NCI-H526 treated with DMSO at 0.1 percent for 48 hours (cell line): ENCODE measurements at regions not wholly inside any gene's neighbourhood (a gene's known extent, or its start where the extent isn't known, plus 50 kb on each side); places are given as distances from the start of the nearest gene placed in this dataset.

Experiments
- DNase-seq: peaks from one replicate; lab custom pipeline; 2025; lab: John Stamatoyannopoulos, UW

DNA sequence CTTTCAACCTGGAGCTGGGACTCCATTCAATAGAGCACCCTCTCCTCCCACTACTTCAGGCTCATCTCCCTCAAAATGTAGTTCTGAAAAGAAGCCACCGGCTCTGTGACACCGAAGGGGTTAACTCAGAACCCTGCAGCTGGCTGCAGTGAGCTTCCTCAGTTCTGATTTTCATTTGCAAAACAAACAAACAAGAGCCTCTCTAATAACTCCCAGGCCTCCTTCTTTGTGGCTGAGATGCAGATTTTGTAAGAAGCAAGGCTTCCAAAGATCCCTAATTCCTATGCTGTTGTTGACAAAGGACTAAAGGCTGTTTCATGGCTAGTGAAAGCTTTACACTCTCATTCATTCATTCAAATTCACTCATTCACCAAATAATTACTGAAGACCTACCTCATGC is 333.4 kb upstream of the TBX3 start:
- DNase-seq = no peak

DNA sequence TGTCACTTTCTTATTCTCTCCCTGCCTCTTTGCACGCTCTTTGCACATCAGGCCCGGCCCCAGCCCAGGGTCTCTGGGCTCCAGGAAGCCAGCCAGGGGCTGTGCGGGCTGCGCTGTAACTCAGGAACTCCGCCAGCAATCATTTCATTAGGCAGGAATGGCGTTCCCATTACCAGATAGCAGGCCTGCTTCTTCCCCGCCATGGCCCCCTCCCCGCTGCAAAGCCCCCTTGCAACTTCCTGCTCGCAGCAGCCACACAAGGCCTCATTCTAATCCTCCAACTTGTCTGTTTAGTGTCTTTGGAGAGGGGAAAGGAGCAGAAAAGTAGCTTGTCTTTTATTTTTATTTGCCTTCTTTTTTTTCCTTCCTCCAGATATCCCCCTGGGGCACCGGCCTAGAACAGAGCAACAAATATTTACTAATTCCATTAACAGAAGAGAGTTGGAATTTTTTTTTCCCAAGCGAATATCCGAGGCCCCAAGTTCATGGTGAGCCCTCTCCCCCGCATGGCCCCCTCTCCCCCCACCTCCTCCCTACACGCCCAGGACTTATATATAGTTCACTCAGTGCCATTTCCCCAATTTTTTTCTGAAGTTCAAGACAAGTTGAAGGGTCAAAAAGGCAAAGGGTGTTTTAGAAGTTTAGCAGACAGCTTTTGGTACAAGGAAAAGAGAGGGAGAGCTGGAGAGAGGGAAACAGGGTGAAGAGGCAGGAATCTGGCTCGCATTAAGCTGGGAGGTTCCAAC is 329.4 kb upstream of the TBX3 start:
- no peak for DNase-seq

DNA sequence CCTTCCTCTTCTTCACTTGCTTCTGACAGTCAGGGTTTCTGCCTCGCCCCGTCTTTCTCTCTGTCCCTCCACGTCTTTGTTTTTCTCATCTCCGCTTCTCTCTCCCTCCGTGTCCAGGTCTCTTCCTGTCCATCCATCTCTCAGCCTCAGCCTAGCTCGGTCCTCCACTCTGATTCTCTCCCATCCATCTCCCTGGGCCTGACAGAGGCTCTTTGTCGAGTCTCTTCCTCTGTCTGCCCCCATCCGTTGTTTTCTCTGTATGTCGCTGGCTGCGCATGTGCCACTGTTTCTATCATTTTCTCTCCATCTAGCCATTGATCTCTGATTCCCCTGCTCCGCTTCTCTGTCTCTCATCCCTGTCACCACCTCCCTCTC is 328.9 kb upstream of the TBX3 start:
- no peak for DNase-seq

DNA sequence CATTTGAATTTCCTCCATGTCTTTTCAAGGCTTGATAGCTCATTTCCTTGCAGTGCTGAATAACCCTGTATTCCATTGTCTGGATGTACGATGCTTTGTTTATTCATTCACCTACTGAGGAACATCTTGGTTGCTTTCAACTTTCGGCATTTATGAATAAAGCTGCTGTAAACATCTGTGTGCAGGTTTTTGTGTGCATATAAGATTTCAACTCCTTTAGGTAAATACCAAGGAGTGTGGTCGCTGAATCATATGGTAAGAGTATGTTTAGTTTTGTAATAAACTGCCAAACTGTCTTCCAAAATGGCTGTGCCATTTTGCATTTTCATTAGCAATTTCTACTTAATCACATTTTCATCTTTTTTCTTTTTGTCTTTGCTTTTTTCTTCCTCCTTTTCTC is 327.7 kb upstream of the TBX3 start:
- no peak for DNase-seq

DNA sequence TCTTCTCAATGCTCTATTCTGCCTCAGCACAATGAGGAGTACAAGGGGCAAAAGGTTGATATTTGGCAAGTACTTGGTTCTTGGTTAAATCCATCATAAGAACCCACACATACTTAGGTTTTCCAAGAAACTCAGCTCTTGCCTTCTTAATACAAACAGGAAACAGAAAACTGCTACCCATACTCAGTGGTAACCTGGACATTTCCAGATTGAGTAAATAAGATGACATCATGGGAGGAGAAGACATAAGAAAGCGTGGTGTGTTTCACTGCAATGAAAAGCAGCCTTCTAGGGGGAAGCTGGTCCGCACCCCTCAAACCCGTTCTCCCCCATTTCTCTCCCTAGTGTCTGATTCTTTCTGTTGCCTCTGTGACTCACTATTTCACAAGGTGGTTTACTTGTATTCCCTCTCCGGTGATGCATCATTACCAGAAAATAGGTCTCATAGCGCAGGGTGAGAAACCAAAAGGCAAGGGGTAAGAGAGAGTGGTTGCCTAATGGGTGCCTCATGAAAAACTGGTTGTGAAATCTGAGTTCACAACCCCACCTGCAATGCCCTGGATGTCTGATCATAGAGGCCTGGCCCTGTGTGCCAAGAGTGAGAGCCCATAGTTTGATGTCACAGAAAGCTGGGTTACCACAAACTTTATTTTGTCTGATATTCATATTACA is 326.5 kb upstream of the TBX3 start:
- DNase-seq = no peak

DNA sequence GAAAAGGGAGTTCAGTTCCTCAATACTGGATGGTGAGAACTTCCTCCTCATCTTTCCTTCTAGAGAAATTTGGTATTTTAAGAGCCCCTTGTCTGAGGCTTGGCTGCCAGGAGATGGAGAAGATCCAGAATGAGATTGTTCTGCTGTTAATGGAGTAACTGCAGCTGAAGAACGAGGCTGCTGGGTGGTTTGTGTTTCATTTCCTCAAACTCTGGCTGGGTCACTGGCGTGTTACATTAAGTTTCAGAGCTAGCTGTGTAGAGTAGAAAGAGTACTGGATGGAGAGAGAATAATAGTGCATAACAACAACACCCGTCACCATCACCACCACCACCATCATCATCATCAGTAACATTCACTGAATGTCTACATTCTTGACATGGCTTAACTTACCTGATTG is 325.0 kb upstream of the TBX3 start:
- DNase-seq = no peak

DNA sequence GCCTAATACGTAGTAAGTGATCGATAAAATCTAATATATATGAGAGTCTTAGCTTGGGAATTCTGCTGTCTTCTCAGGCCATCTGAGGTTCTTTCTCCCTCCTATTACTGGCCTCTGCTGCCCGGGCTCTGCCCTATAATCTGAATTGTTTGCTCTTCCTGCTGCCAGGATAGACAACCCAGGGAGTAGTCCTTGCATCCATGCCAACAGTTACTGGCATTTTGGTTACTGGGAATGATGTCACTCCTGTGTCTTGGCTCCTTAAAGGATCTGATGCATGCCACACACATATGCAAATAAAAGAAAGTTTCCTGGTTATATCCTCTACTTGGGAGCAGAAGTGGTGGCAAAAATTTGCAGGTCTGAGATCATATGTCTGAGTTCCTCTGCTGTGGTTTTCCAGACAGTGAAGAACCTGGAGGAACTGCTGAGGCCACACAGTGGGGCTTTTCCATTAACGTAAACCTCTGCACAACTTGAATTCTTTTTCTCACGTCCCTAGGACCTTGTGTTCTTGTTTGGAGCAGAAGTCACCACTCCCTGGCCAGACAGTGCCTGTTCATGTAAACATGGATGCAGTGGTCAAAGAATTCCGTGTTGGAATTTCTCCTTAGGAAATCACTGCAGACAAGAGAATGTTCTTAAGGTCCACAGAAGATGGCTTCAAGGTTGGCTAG is 320.6 kb upstream of the TBX3 start:
- no peak for DNase-seq

DNA sequence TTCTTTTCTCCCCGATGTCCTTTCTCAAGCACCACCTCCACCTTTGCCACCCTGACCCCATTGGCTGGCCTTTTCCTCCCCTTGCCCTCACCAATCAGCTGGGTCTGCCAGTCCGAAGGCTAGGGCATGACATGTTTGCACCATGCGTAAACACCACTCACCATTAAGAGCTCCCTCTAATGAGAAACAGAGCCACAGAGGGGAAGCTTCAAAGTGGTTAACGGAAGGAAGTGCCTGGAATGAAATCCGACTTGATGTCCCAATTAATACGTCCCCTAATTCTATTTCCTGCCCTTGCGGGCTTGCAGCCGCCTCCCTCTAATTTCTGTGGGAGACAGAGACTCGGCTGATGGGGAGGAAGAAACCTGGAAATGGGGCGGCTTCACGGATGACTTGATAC is 318.5 kb upstream of the TBX3 start:
- no peak for DNase-seq

DNA sequence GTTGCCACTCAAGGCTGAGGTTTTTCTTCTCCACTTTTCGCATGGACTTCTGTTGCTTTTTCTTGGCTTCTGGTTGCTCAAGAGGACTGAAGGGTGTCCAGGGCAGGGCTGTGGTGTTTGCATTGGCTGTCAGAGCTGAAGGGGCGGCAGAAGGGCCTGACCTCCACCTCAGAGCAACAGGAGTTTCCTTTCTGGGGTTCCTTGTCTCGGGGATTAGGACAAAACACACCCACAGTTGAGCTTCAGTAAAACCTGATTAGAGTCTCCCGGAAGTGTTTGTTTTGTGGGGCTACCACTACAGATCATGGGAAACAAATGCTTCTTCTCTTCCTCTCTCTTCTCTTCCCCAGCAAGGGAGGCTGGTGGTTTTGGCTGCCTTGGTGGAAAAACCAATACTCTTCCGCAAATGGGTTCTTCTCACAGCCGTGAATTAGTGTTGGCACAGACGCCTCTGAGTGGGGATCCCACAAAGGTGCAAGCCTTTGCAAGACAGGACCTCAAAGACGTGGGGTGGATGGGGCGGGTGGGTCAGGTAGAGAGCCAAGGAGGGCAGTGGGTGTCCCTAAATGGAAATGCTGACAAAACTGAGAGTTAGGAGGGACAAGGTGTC is 317.7 kb upstream of the TBX3 start:
- DNase-seq = no peak

DNA sequence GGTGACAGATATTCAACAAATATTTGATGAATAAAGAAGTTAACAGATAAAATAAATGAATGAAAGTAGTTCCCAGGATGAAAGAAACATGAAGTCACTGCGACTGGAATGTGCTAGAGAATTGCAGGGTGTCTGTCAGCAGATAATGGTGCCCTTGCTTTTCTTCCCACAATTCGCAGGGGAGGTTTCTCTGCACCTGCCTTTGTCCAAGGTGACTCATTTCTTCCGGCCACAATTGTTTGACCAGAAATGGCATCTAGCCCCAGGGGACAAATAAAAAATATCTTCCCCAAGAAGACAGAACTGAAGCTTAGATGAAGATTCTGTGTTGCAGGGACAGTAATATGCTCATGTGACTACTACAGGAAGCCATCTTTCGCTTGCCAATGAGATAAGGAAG is 316.1 kb upstream of the TBX3 start:
- no peak for DNase-seq

DNA sequence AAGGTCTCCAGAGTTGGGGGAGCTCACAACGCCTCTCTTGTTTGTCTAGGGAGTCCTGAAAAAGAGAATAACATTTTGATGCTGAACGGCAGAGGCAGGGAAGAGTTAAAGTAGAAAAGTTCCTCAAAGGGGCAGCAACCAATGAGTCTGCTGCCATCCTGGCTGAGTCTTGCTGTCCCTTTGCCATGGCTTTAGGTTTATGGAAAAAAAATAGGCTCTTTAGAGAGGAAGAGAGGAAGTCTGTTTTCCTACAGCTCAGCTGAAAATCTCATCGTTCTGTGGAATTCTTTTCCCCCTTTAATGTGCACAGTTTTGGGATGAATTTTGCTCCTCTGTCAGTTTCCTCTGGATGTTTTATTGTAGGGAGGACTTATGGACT is 314.8 kb upstream of the TBX3 start:
- no peak for DNase-seq

DNA sequence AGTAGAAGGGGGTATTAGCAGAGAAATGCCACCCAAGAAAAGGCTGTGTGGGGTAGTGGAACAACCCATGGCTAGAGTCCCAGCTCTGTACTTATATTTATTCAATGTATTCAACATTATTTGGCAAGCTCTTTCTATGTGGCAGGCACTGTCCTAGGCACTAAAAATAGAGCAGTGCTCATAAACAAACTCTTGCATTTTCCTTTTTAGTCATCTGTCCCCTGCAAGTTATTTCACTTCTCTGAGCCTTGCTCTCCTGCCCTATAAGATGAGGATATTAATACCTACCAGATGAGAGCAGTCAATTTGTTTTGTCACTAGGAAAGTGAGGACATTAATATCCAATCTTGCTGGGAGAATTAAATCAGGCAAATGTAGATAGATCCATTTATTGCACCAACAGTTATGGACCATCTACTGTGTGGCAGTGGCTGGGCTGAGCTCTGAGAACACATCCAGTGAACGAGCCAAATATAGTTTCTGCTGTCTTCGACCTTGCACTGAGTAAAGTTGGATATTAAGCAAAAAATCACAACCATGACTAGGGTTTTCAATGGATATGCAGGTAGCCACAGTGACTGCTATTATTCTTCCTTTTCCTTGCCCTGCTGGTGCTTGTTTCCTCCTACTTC is 314.3 kb upstream of the TBX3 start:
- no peak for DNase-seq

DNA sequence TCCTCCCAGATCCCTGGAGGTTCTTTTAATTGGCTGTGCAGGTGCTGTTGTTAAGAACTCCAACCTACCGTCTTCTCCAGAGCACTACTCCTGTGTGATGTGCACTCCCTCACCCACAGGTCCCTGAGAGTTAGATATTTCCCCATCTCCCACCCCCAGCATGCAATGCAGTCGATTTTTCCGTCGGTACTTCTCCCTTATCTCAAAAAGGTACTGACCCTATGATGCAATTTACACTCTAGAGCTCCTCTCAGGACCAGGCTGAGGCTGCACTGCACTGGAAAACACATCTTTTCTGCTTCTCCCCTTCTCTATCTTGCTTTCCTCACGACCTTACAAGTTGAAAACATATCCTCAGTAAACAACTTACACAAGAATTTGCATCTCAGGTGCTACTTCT is 312.4 kb upstream of the TBX3 start:
- DNase-seq = no peak

DNA sequence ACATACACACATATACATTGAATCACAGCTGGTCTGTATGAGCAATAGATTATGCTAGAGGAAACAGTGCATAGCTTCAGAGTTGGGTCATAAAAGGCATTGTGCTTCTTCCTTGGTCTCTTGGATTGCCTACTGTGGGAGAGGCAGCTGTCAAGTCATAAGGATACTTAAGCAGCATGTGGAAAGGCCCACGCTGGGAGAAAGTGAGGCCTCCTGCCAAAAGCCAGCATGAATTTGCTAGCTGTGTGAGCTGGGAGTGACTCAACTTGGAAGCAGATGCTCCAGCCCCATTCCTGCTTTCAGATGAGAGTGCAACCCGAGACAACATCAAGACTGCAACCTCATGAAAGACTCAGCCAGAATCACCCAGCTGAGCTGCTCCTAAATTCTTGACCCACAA is 311.9 kb upstream of the TBX3 start:
- no peak for DNase-seq

DNA sequence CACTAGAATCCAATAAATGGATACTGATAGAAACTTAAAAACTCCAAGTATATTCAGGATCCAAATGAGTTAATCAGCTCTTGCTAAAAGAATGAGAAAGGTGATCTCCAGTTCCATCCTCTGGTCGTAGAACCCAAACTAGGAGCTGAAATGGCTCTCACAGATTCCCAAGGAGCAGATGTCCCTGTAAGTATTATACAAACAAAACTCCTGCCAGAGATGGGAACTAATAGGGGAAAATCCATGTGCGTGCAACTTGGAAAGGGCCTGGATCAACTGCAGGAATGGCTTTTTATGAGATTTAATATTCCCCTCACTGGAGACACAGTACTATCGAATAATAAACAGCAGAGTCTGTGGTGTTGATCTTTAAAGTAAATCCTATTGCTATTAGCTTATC is 309.2 kb upstream of the TBX3 start:
- DNase-seq = no peak

DNA sequence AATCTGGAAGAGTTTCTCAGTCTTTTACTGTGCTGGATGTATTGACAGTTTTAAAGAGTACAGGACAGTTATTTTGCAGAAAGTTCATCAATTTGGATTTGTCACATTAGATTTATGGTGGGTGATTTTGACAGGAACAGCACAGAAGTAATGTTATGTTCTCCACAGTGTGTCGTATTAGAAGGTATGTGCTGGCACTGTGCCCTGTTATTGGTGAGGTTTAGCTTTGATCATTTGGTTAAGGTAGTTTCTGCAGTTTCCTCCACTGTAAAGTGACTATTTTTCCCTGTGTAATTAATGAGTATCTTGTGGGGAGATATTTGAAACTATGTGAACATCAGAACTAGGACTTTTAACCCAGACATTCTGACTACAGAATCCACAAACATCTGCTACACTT is 308.5 kb upstream of the TBX3 start:
- no peak for DNase-seq

DNA sequence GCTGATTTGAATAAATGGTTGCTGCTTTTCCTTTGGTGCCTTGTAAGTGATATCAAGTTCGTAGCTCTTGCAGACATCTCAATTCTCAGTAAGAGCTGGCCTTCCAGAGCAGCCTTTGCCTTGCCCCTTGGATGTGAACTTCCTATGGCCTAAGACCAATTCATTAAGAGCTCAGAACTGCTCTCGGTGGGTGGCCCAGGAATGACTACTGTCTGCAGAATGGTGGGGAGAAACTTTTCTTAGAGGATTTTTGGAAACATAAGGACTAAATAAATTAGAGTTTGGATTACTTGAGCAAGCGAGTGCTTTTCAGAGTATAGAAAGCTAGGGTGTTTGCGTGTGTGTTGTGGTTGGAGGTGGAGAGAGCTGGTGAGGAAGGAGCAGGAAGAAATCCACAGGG is 306.4 kb upstream of the TBX3 start:
- DNase-seq = no peak

DNA sequence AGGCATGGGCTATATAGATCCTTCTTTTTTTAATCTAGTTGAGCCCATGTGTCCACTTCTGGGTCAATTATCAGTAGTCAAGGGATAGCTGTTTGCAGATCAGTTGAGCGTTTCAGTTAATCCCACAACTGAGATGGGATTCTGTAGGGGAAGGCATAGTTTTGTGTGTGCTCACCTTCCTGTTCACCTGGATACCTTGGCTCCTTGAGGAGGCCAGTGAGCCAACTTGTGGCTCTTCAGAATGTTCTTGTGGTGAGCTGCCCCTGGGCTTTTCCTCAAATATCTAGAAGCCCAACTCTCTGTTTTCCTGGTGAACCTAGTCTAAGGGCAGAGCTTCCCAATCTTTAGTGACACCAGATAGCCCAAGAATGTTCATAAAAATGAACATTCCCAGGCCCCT is 302.9 kb upstream of the TBX3 start:
- DNase-seq = no peak

DNA sequence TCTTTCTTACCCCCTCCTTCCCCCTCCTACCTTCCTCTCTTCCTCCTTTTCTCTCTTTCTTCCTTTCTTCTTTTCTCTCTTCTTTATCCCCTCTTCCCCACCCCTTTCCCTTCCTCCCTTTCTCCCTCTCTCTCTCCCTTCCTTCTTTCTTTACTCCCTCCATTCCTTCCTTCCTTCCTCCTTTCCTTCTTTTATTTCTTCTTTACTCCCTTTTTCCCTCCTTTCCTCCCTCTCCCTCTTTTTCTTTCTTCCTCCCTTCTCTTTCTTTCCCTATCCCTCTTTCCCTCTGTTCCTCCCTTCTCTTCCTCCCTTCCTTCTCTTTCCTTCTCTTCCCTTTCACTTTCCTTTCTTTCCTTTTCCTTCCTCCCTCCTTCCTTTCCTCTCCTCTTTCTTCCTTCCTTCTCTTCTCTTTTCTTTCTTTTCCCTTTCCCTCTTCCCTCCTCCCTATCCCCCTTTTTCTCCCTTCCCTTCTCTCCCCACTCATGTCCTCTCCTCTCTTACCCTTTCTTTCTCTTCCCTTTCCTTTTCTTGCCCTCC is 302.3 kb upstream of the TBX3 start:
- no peak for DNase-seq

DNA sequence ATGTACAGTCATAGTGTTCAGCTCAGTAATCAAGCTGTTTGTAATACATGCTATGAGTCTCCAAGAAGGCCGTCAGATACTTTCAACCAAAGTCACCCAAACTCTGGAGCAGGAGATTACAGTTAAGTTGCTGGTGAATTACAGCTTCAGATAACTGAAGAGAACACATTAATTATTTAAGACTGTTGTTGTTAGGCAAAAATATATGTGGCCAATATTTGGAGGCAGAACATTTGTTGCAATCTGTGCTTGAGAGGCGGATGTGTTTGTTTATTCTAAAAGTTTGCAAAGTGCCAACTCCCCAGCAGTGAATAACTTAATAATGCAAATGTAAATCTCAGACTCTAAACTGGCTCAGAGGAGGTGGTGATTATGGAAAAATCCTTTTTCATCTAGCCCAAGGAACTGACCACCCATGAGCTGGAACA is 300.7 kb upstream of the TBX3 start:
- DNase-seq = no peak

DNA sequence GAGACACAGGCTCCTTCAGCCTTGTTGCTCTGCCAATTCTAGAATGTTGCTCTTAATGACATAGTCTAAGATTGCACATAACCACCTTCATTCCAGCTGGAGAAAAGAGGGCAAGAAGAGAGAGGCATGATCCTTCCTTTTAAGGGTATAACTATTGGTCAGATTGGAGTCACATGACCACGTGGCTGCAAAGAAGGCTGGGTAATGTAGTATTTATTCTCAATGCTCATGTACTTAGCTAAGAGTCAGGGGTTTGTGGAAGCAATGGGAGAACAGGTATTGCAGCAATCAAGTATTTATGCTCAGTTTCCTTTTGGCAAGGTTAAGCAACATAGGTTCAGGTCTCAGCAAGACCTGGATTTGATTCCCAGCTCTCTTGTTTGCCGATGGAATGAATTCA is 298.8 kb upstream of the TBX3 start:
- DNase-seq = no peak

DNA sequence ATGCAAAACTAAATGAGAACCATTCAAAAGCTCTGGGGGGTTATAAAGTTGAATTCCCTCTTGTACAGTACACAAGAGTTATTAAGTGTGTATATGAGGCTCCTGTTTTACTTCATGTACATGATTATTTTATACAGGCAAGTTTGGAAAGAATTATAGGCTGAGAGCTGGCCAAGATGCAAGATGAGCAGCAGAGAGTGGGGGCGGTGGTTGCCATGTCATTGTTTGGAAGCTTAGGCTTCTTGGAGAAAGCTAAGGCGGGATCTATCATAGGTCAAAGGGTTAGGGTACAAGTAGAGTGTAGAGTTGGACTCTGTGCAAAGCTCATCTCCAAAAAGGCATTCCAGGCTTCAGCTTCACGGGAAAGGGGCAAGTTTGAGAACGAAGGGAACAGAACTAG is 297.1 kb upstream of the TBX3 start:
- no peak for DNase-seq
